HG02938 (cell line): ENCODE measurements at regions not wholly inside any gene's neighbourhood (a gene's known extent, or its start where the extent isn't known, plus 50 kb on each side); places are given as distances from the start of the nearest gene placed in this dataset.
A peak's percentile ranks its signal among the peaks of the same experiment; 100 is the strongest.
"Not testable (repeated sequence)": the region's sequence is repeated elsewhere in the genome, so short reads cannot be mapped to it uniquely, and the experiment has no call there.

ENCODE experiments used
- ATAC-seq: cut with Tn5 transposase; IDR thresholded peaks from one replicate; pipeline ENCODE4 v1.9.1; 2021; ENCODE audit warnings: mild to moderate bottlenecking, moderate library complexity; ENCODE audit not compliant: unreplicated experiment

- ATAC-seq, result no peak
These were observed 95.6 kb downstream of the RGS2 start for GRCh38 chr1:192904438-192904895.

GRCh38 chr1:192905049-192905448 is 96.2 kb downstream of the RGS2 start:
- no peak for ATAC-seq

DNA sequence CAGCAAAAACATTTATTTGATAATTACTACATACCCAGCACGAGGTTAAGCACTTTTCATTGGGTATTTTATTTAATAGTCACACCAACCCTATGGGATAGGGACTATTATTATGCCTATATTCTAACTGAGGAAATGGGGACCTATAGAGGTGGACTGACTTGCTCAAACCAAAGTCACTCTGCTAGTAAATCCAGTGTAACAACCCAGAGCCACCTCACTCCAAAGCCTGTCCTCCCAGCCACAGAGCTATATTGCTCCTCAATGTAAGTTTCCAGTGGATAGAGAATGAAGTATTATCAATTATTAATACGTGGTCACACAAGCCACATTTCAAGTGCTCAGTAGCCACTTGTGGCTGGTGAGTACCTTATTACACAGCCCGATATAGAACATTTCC is 97.5 kb downstream of the RGS2 start:
- ATAC-seq, result no peak

- ATAC-seq, result no peak
These were observed 98.9 kb downstream of the RGS2 start for GRCh38 chr1:192907545-192908243.

- ATAC-seq, result not testable (repeated sequence)
These were observed 103.2 kb downstream of the RGS2 start for GRCh38 chr1:192911896-192912656.

GRCh38 chr1:192913683-192914082 is 104.8 kb downstream of the RGS2 start:
- ATAC-seq, result no peak

DNA sequence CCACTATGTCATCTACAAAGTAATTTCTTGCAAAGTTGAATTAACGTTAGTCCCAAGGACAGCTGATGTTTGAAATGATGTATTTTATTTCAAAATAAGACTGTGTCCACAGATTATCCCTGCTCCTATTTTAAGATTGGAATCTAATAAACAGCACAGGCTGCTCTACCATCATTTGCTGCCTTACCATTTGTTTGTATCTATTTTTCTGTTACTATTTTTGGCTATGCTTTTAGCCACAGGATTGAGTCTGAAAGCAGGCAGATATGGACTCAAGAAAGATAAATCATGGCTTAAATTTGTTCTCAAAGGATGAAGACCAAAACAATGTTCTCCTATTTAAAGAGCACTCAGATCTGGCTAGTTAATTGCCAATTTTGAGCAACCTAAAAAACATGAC is 105.3 kb downstream of the RGS2 start:
- ATAC-seq, result no peak

GRCh38 chr1:192914696-192915095 is 105.9 kb downstream of the RGS2 start:
- no peak for ATAC-seq

DNA sequence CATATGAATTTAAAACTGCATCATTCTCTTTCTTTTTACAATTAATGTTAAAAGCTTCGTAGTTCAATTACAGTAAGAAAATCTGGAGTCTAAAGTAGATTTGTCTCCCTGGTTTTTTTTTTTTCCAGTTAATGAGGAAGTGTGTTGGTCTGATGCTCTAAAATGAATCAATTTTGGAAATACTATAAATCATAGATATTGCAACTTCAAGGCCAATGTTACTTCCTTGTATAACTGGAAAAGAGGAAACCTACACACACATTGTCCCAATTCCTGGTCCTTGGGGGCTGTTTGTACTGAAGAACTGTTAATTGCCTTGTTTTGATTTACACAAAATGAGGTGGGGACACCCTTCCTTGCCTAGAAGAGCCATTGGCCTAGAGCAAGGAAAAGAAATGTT is 107.2 kb downstream of the RGS2 start:
- no peak for ATAC-seq

- ATAC-seq, result no peak
These were observed 109.4 kb downstream of the RGS2 start for GRCh38 chr1:192918259-192918658.

- no peak for ATAC-seq
These were observed 111.6 kb downstream of the RGS2 start for GRCh38 chr1:192920412-192920811.

DNA sequence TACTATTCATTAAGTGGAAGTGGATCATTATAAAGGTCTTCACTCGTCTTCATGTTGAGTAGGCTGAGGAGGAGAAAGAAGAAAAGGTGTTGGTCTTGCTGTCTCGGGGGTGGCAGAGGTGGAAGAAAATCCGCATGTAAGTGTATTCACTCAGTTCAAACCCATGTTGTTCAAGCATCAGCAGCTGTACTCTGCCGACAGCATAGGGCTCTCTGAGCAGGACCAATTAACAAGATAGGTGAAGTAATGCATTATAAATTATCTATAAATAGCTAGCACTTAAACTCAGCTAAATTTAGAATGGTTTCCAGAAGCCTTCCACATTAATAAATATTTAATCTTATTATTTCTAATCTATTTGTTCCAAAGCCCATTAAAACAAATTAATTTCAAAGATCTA is 116.8 kb downstream of the RGS2 start:
- no peak for ATAC-seq

DNA sequence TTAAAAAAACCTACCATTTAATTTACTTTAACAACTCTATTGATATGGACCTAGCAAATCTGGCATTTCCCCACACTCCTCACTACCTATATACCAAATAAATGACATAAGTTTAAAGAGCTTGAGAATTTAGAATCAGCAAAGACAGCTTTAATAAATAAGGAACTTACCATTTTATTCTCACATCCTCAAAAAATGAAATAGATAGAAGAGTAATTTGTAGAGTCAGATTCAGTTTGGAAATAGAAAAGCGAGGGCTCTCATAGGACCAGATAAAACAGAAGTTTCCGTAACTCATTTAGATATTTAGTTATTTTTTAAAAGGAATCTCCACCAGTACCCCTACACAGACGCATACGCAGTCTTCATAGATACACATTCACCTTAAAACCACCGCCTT is 117.9 kb downstream of the RGS2 start:
- no peak for ATAC-seq

DNA sequence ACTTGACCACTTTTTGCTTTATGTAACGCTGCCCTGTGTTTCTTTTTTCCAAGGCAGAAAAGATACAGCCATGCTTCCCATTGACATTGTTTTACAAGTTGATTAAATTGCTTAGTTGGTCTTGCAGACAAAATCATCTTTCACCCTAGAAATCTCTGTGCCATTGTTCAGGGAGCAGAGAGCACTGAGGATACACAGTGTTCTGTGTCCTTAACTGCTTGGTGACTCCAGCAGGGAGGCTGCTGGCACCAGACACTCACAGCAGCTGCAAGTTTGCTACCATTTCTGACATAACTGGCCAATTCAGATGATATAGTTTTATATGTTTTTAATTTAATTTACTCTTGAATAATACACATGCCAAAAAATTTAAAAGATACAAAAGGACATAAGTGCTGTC is 118.7 kb downstream of the RGS2 start:
- ATAC-seq, result no peak

GRCh38 chr1:192929597-192929996 is 120.8 kb downstream of the RGS2 start:
- no peak for ATAC-seq

DNA sequence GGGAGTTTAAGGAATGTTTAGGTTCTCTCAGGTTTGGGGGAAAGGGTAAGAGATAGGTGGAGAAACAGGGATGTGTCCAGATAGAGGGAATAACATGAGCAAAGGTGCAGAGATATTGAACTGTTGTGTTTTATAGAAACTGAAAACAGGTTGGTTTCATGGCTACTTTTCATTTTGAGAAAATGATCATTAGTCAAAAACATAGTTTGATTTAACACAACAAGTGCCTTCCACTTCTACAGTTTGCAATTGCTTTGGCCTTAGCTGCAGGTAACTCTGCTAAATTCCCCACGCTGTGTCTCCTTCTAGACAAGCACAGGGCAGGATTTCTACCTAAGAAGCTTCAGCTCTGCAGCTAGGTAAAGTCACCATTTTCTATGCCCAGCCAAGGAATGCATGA is 124.9 kb downstream of the RGS2 start:
- no peak for ATAC-seq

GRCh38 chr1:192936313-192937018 is 122.7 kb downstream of the UCHL5 start:
- no peak for ATAC-seq

DNA sequence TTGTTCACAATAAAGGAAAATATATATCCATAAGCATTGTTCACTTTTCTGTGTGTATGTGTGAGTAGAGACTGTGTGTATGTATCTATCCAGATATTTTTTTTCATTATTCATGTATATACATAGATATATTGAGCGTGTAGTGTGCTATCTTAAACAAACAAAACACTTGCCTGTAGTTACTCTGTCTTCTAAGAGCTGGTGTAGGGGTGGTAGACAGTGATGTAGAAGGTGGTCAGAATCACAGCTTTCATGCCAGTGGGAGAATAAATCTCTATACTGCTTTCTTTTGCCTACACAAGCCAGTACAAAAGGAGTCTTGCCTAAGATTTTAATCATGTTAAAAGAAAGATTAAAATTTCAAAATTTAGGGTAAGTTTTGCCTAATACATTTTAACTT is 122.0 kb downstream of the UCHL5 start:
- ATAC-seq, result no peak

DNA sequence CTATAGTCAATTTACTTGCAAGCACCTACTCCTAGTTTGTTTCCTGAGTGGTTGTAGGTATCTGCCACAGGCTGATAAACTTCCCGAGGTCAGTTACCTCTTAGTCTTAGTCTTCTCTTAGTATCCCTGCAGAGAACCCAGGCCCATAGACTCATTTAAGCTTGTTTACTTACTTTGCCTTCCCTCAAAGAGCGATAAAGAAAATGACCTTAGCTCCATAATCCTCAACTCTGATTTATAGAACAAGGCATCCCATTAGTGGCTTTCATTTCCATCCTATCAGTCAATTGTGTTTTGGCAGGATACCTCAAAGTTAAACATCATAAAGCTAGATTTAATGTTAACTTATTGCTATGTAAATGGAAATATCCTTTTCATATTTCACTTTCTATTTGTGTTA is 119.7 kb downstream of the UCHL5 start:
- no peak for ATAC-seq

GRCh38 chr1:192940658-192941057 is 118.5 kb downstream of the UCHL5 start:
- ATAC-seq, result no peak

DNA sequence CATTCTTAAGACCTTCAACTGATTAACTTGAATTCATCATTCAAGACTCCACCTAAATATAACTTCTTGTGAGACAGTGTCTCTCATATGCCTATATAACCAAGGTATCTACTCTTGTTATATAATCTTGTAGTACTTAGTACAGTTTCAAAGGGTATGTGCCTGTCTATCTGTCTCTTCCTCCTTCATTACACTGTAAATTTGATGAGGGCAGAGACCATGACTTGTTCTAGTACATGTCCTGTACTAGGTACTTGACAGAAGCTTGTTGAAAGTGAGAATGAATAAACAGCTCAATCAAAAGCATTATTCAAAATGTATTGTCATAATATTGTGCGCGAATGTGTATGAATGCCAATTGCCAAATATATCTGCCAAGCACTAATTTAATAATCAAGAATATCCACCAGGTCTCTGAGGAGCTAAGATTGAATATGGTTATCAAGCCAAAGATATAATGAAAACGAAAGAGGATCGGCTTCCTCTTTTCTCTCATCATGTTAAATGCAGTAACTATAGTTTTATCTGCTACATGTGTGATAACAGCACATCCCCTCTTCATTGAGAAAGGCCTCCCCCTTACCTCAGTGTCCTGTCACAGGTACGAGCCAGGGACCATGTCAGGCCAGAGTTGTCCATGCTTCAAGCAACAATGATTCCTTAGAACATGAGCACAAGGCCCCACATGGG is 117.3 kb downstream of the UCHL5 start:
- ATAC-seq, result peak; percentile 72
